H1 (cell line): ENCODE measurements at regions not wholly inside any gene's neighbourhood (a gene's known extent, or its start where the extent isn't known, plus 50 kb on each side); places are given as distances from the start of the nearest gene placed in this dataset.

Source experiments
- ASH2L ChIP-seq: fragments of 200-600, 300-600 bp; sonication (generic); IDR thresholded peaks from one replicate; pipeline ENCODE4 v1.7.1; 2017; ENCODE audit warnings: low read length
- CEBPB ChIP-seq: IDR thresholded peaks from 2 replicates; pipeline ENCODE4 v1.6.1; 2012; ENCODE audit warnings: low read depth, low read length
- CTCF ChIP-seq, 3 experiments: IDR thresholded peaks; 1 replicate in 2 of 3; 2 replicates in 1 of 3; pipeline versions ENCODE4 v1.5.1 to v1.6.1; 2011; ENCODE audit warnings: low read length in 3 of 3, mild to moderate bottlenecking in 3 of 3, inconsistent platforms in 2 of 3, low read depth in 1 of 3, moderate library complexity in 1 of 3; ENCODE audit not compliant: insufficient read depth in 1 of 3; ENCODE audit errors: control extremely low read depth in 1 of 3
- EP300 ChIP-seq, 2 experiments: IDR thresholded peaks; 1 replicate in 1 of 2; 2 replicates in 1 of 2; pipeline ENCODE4 v1.6.1; 2011 to 2012; ENCODE audit warnings: low read depth in 2 of 2, low read length in 2 of 2, mild to moderate bottlenecking in 2 of 2, borderline replicate concordance in 1 of 2, inconsistent platforms in 1 of 2, moderate library complexity in 1 of 2
- POLR2A ChIP-seq, 2 experiments: IDR thresholded peaks; 1 replicate in 1 of 2; 2 replicates in 1 of 2; pipeline ENCODE4 v1.6.1; 2011; ENCODE audit warnings: low read depth in 2 of 2, low read length in 2 of 2, mild to moderate bottlenecking in 2 of 2; ENCODE audit errors: control extremely low read depth in 1 of 2
- TAF1 ChIP-seq: IDR thresholded peaks from 2 replicates; pipeline ENCODE4 v1.6.1; 2011; ENCODE audit warnings: mild to moderate bottlenecking, low read depth, low read length

DNA sequence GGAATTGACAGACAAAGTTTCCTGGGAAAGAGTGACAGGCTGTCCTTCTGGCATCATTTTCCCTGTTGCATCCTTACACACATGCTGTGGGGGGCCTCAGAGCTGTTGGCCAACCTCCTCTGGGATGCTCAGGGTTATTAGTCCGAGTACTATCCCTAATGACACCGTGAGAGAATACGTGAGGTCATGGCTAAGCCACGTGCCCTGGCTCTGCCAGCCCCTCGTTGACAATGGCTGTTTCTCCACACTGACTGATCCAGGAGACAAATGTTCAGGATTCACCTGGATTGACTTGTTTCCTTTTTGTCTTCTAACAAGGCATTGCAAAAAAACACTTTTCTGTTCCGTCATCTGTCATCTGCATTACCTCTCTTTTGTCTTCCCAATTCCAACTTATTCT is 604.6 kb downstream of the TFAP2A start:
- no peak for TF ChIP-seq POLR2A (IDR thresholded peaks at IDR 0.05; ENCODE audit: control extremely low read depth in 1 of 2, low read depth in 2 of 2, low read length in 2 of 2)
- no peak for TF ChIP-seq CTCF (IDR thresholded peaks at IDR 0.05; ENCODE audit: control extremely low read depth in 1 of 3, insufficient read depth in 1 of 3, low read depth in 1 of 3, low read length in 3 of 3)
- TF ChIP-seq CEBPB, result no peak
- no peak for TF ChIP-seq TAF1
- no peak for TF ChIP-seq EP300 (IDR thresholded peaks at IDR 0.05; ENCODE audit: borderline replicate concordance in 1 of 2, low read depth in 2 of 2, low read length in 2 of 2)
- no peak for TF ChIP-seq ASH2L
